Nephron progenitor cell (in vitro differentiated cells): ENCODE measurements at regions not wholly inside any gene's neighbourhood (a gene's known extent, or its start where the extent isn't known, plus 50 kb on each side); places are given as distances from the start of the nearest gene placed in this dataset.

ENCODE experiments used
- DNase-seq: peaks from one replicate; pipeline ENCODE4 v3.0.0; 2021
- H3K27ac Mint-ChIP-seq: 2 replicates; pipeline ENCODE4 v1.8.0; 2021; ENCODE audit warnings: mild to moderate bottlenecking, moderate library complexity, mixed read lengths
- H3K27me3 Mint-ChIP-seq: 2 replicates; pipeline ENCODE4 v1.8.0; 2021; ENCODE audit warnings: mild to moderate bottlenecking, low read depth, mixed read lengths; ENCODE audit not compliant: poor library complexity
- H3K36me3 Mint-ChIP-seq: 2 replicates; pipeline ENCODE4 v1.8.0; 2021; ENCODE audit warnings: low read depth, mixed read lengths
- H3K4me1 Mint-ChIP-seq: 2 replicates; pipeline ENCODE4 v1.8.0; 2021; ENCODE audit warnings: mixed read lengths
- H3K4me3 Mint-ChIP-seq: 2 replicates; pipeline ENCODE4 v1.8.0; 2021; ENCODE audit warnings: mild to moderate bottlenecking, moderate library complexity, mixed read lengths
- H3K9me3 Mint-ChIP-seq: 2 replicates; pipeline ENCODE4 v1.8.0; 2021; ENCODE audit warnings: mild to moderate bottlenecking, moderate library complexity, mixed read lengths
- TF ChIP-seq, protein P1 (sequence below): fragments of 200-600 bp; sonication (generic); IDR thresholded peaks from 2 replicates; pipeline ENCODE4 v1.5.0; 2021; ENCODE audit warnings: antibody characterized with exemption

DNA sequence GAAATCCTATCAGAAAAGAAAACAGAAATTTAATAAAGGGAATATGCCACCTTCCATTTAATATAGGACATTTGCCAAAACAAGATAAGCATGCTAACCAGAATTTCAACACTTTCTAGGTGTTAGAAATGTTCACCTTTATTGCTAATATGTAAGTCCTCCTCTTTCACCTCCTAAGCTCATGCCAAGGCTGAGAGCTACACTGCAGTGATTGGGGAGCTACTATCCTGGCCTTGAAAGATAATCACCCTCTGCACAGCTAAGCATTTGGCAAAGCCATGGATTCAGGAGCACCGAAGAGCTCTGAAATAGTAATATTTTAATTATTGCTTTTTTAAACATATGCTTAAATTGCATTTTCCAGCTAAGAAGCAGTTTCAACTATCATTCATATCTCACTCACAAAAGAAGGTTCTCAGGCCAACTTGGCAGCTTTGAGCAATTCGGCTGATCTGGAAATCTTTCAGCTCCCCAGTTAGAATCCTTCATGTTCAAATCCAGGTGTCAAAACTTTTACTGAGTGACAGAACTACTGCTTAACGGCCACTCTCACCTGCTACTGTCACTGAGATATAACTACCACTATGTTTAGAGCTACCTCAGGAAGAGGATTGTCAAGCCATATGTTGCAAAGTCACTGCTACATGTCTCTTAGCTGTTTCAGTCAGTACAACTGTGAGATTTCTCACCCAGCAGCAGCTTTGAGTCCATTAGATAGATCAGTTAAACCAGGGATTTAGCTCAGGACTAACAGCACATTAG is 302.0 kb downstream of the NFIB start:
- TF ChIP-seq, protein P1, sequence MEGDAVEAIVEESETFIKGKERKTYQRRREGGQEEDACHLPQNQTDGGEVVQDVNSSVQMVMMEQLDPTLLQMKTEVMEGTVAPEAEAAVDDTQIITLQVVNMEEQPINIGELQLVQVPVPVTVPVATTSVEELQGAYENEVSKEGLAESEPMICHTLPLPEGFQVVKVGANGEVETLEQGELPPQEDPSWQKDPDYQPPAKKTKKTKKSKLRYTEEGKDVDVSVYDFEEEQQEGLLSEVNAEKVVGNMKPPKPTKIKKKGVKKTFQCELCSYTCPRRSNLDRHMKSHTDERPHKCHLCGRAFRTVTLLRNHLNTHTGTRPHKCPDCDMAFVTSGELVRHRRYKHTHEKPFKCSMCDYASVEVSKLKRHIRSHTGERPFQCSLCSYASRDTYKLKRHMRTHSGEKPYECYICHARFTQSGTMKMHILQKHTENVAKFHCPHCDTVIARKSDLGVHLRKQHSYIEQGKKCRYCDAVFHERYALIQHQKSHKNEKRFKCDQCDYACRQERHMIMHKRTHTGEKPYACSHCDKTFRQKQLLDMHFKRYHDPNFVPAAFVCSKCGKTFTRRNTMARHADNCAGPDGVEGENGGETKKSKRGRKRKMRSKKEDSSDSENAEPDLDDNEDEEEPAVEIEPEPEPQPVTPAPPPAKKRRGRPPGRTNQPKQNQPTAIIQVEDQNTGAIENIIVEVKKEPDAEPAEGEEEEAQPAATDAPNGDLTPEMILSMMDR: no peak
- peaks cover under 1% of the 10 kb centered on the region for H3K4me1 Mint-ChIP-seq
- no peak overlapping the region for H3K4me3 Mint-ChIP-seq
- H3K36me3 Mint-ChIP-seq: no peaks in the 10 kb centered on the region
- no peak for DNase-seq
- H3K27ac Mint-ChIP-seq: no peak overlapping the region
- no peaks in the 10 kb centered on the region for H3K9me3 Mint-ChIP-seq
- H3K27me3 Mint-ChIP-seq: peaks cover 14% of the 10 kb centered on the region

DNA sequence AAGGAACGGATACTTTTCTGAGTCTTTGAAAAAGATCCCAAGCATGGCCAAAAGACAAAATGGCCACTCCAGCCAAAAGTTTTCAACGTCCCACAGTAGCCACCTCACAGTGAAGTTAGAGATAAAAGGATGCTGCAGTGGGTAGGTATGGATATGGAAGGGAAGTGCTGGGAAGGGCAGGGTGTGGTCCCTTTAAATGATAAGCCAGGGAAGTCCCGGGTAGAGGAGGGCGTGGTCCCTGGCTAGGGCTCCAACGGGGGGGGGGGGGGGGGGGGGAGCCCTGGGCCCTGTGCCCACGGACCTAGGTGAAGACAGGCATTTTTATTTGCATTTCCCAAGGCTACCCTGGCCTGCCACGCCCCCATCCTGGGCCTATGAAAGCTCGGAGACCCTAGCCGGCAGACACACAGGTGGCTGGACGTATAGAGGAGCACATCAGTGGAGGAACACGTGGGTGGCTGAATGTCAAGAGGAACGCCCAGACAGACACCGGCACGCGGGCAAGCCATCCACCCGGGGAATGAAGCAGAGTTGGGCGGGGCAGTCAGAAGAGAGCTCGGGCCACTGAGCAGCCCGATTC is 306.7 kb downstream of the NFIB start:
- TF ChIP-seq, protein P1: no peak
- DNase-seq: no peak
- Mint-ChIP-seq H3K9me3 (peaks cover 3% of the 10 kb centered on the region), H3K4me3 (no peak overlapping the region), H3K36me3 (no peaks in the 10 kb centered on the region), H3K4me1 (peaks cover 5% of the 10 kb centered on the region), H3K27me3 (peaks cover 11% of the 10 kb centered on the region), H3K27ac (no peak overlapping the region)

DNA sequence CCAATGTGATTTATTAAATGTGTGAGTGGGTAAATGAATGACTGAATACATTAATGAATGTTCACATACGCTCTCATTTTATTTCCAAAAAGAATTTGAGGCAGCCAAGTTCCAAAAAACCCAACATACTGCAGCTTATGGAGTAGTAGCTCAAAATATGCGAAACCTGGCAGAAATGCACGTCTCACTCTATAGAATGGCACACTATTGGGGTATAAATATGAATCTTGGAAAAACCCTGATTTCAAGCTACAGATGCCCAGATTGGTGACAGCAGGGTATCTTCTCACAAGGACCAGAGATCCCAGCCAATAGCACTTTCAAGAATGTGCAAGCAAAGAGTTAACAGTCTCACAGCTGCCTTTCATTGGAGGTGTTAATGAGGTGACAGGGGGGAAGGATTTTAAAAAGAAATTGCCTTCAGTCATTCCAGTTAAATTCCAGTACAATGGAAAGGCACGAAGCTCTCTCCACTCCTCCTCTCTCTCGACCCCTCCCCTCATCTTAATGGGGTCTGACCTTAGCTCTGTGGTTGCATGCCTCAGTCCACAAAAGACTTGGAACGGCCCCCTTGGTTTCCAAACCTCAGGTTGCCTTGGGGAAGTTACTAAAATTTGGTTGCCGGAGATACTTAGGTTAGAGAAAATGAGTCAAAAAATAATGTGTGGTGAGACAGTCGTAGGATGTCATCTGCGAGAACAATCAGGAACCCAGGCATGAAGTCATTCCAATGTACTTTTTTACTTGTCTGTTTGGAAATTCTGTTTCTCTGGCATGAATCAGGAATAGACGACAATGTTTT is 307.4 kb downstream of the NFIB start:
- Mint-ChIP-seq H3K36me3 (no peaks in the 10 kb centered on the region), H3K4me3 (no peak overlapping the region), H3K9me3 (peaks cover 10% of the 10 kb centered on the region), H3K27ac (peak overlapping the region; percentile 17), H3K27me3 (peaks cover 11% of the 10 kb centered on the region), H3K4me1 (peaks cover 5% of the 10 kb centered on the region)
- DNase-seq: no peak
- TF ChIP-seq, protein P1: no peak

DNA sequence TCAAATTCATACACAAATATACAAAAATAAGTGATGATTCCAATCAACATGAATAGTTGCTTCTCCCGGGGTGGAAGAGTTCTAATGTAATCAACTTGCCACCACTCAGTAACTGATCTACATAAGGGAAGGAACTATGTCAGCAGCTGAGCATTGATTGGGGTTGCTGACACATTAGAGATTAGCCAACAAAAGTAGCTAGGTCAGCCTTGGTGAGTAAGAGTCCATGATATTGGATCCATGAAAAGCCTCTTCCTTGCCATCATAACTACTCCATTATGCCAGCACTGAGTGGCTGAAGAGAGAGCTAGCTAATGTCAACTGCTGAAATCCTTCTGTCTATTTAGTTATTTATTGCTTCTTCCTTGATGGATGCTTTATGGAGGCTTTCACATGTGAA is 309.8 kb downstream of the NFIB start:
- H3K36me3 Mint-ChIP-seq: no peaks in the 10 kb centered on the region
- peaks cover 22% of the 10 kb centered on the region for H3K9me3 Mint-ChIP-seq
- H3K27me3 Mint-ChIP-seq: peaks cover 6% of the 10 kb centered on the region
- TF ChIP-seq, protein P1: no peak
- no peak overlapping the region for H3K27ac Mint-ChIP-seq
- no peak for DNase-seq
- H3K4me1 Mint-ChIP-seq: peaks cover 5% of the 10 kb centered on the region
- no peak overlapping the region for H3K4me3 Mint-ChIP-seq

DNA sequence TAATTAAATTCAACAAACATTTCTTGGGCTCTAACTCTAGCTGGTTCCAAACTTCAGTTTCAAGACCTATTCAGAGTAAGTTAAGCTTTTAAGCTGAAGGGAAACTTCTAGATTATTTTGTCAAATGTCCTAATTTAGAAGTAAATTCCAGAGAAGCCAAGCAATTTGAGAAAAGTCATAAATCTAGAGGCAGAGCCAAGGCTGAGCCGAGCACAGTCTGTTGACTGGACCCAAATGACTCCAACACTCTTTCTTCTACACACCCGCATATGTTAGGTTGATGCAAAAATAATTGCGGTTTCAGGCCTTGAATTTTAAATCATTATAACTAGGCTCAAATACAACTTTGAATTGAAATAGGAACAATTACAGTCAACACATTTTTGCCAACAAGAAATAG is 319.7 kb downstream of the NFIB start:
- H3K4me3 Mint-ChIP-seq: peak overlapping the region; percentile 52
- no peaks in the 10 kb centered on the region for H3K27me3 Mint-ChIP-seq
- peaks cover 43% of the 10 kb centered on the region for H3K4me1 Mint-ChIP-seq
- peaks cover 47% of the 10 kb centered on the region for H3K9me3 Mint-ChIP-seq
- H3K27ac Mint-ChIP-seq: peak overlapping the region; percentile 97
- no peak for DNase-seq
- peaks cover 16% of the 10 kb centered on the region for H3K36me3 Mint-ChIP-seq
- TF ChIP-seq, protein P1: no peak
